ENCODE measurements at regions not wholly inside any gene's neighbourhood (a gene's known extent, or its start where the extent isn't known, plus 50 kb on each side); places are given as distances from the start of the nearest gene placed in this dataset.

GRCh38 chr10:130425169-130425568 lies 289.0 kb downstream of the GLRX3 start:
- DNase-seq (ENCODE audit: low spot score) = no peak
- ATAC-seq (ENCODE audit: low FRiP score) = no peak
- TF ChIP-seq, protein P1, sequence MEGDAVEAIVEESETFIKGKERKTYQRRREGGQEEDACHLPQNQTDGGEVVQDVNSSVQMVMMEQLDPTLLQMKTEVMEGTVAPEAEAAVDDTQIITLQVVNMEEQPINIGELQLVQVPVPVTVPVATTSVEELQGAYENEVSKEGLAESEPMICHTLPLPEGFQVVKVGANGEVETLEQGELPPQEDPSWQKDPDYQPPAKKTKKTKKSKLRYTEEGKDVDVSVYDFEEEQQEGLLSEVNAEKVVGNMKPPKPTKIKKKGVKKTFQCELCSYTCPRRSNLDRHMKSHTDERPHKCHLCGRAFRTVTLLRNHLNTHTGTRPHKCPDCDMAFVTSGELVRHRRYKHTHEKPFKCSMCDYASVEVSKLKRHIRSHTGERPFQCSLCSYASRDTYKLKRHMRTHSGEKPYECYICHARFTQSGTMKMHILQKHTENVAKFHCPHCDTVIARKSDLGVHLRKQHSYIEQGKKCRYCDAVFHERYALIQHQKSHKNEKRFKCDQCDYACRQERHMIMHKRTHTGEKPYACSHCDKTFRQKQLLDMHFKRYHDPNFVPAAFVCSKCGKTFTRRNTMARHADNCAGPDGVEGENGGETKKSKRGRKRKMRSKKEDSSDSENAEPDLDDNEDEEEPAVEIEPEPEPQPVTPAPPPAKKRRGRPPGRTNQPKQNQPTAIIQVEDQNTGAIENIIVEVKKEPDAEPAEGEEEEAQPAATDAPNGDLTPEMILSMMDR (IDR thresholded peaks at IDR 0.05) = no peak

DNA sequence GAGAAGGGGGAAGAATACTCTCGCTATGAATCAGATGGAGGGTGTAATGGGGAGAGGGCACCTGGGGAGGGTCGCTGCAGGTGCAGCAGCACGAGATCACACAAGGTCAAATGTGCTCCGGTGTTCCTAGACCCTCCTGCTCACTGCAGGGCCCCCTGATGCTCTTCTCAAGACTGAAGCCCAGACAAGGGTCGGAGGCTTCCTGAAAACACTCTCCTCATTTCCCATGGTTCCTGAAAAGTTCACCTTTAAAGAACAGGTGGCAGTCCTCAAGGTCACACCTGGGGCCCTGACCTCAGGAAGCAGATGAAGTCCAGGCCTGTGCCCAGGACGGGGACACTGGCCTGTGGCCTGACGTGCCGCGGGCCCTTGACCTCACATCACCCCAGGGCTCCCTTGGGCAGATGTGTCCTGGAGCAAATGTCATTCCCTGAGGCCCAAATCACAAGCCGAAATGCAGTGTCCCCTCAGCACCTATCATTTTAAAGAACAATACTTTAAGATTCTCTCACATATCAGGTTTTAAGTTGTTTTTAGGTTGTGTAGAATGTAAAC lies 289.8 kb downstream of the GLRX3 start:
- DNase-seq (ENCODE audit: low spot score) = no peak
- TF ChIP-seq, protein P1 (IDR thresholded peaks at IDR 0.05) = no peak
- no peak for ATAC-seq (ENCODE audit: low FRiP score)

- TF ChIP-seq, protein P1 (IDR thresholded peaks at IDR 0.05) = no peak
- DNase-seq (ENCODE audit: low spot score) = no peak
These were observed 291.1 kb downstream of the GLRX3 start for GRCh38 chr10:130427216-130427722.

DNA sequence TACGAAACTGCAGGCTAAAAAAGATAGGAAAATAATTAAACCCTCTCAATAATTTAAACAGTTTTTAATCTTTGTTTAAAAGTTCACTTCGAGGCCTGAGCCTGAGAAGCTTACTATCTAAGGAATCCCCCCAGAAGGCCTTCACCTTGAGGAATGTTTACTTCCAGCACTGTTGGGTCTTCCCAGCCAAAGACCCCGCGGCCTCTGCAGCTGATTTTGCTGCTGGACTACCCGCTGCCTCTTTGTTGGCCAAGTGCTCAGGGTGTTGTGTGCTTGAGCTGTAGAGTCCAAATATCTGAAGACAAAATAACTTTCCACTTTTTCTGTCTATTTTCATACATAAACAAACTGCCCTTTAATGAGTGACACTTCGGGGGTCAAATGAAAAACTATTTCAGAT lies 292.7 kb downstream of the GLRX3 start:
- ATAC-seq (ENCODE audit: low FRiP score) = no peak
- no peak for DNase-seq (ENCODE audit: low spot score)
- TF ChIP-seq, protein P1 (IDR thresholded peaks at IDR 0.05) = no peak

More at GRCh38 chr10:130427216-130427722, 291.1 kb downstream of the GLRX3 start:
- ATAC-seq (ENCODE audit: low FRiP score) = no peak

DNA sequence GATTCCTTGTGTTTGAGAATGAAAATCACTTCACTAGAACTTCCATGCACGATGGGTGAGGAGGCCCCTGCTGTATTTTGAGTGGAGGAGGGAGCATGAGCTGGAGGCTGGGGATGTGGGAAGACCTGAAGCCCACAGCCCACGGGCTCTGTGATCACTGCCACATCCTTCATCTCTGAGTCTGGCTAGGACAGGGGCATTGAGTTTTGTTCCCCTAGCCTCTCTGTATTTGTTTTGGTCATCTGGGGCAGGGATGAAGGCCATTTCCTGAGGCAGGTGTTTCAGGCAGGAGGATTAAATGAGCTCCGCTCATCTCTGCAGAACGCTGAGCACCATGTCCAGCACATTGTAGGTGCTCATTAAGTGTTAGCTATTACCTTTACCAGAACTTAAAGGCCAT lies 293.6 kb downstream of the GLRX3 start:
- DNase-seq (ENCODE audit: low spot score) (no peak), ATAC-seq (ENCODE audit: low FRiP score) (no peak)
- TF ChIP-seq, protein P1 (IDR thresholded peaks at IDR 0.05) = no peak

- ATAC-seq (ENCODE audit: low FRiP score) (no peak), DNase-seq (ENCODE audit: low spot score) (no peak)
- TF ChIP-seq, protein P1 (IDR thresholded peaks at IDR 0.05) = no peak
These were observed 294.1 kb downstream of the GLRX3 start for GRCh38 chr10:130430291-130430690.
